ENCODE measurements at regions not wholly inside any gene's neighbourhood (a gene's known extent, or its start where the extent isn't known, plus 50 kb on each side); places are given as distances from the start of the nearest gene placed in this dataset.

- no peaks in the 10 kb centered on the region for H3K9me3 ChIP-seq (ENCODE audit: insufficient read depth in 2 of 2, low read depth in 1 of 2, low read length in 1 of 2)
- H3K4me2 ChIP-seq (ENCODE audit: insufficient read depth in 1 of 2, low read depth in 2 of 2, low read length in 2 of 2) = no peak overlapping the region
- H3K4me3 ChIP-seq (ENCODE audit: extremely low read depth in 1 of 4, insufficient read depth in 2 of 4, low read depth in 3 of 4, low read length in 4 of 4) = no peak overlapping the region
- no peak overlapping the region for H3K18ac ChIP-seq (ENCODE audit: extremely low read depth, low read length)
- H3K14ac ChIP-seq (ENCODE audit: insufficient read length) = no peak overlapping the region
- H3K79me1 ChIP-seq (ENCODE audit: low read depth, low read length) = no peaks in the 10 kb centered on the region
- no peaks in the 10 kb centered on the region for H3K23me2 ChIP-seq (ENCODE audit: low read depth, low read length)
- no peak overlapping the region for H2BK5ac ChIP-seq (ENCODE audit: low read depth, low read length)
- H2AK5ac ChIP-seq (ENCODE audit: low read depth, low read length) = no peak overlapping the region
- POLR2A ChIA-PET (ENCODE audit: partially characterized antibody) = interaction anchor here (1.2 to 1.4 kb wide), 2 partner anchors 15 to 96 kb away, joined by 4 to 5 read pairs; partner anchors contain the start of gene CHD1
- H2BK12ac ChIP-seq (ENCODE audit: low read depth, low read length) = no peak overlapping the region
- no peaks in the 10 kb centered on the region for H3K36me3 ChIP-seq (ENCODE audit: control insufficient read depth in 2 of 4, insufficient read depth in 4 of 4, low read length in 3 of 4)
- no peak overlapping the region for H4K91ac ChIP-seq (replicated peaks; ENCODE audit: insufficient read length, low read length)
- CTCF ChIA-PET (ENCODE audit: partially characterized antibody) = interaction anchor here (0.8 to 2.1 kb wide), 5 partner anchors 11 to 121 kb away, joined by 3 to 7 read pairs (median 4); partner anchors contain the start of gene CHD1
- H3K23ac ChIP-seq (ENCODE audit: insufficient read length) = no peak overlapping the region
- FAIRE-seq = no peak
- no peaks in the 10 kb centered on the region for H3K79me2 ChIP-seq (ENCODE audit: control insufficient read depth in 1 of 2, insufficient read depth in 2 of 2, low read length in 2 of 2)
- H2BK20ac ChIP-seq (ENCODE audit: low read length) = no peak overlapping the region
- no peak overlapping the region for H3K56ac ChIP-seq (replicated peaks; ENCODE audit: insufficient read length, low read depth, low read length)
- H4K20me1 ChIP-seq (replicated peaks in 1 of 2; ENCODE audit: control insufficient read depth in 1 of 2, insufficient read depth in 2 of 2, low read length in 2 of 2) = no peaks in the 10 kb centered on the region
- no peaks in the 10 kb centered on the region for H3K4me1 ChIP-seq (replicated peaks in 1 of 4; ENCODE audit: control insufficient read depth in 3 of 4, insufficient read depth in 4 of 4, low read length in 3 of 4)
- TF ChIP-seq FOSL1 (IDR thresholded peaks at IDR 0.05; ENCODE audit: insufficient read depth, low read depth, low read length) (no peak), MAFK (IDR thresholded peaks at IDR 0.05; ENCODE audit: low read depth, low read length) (no peak), KDM4A (IDR thresholded peaks at IDR 0.05; ENCODE audit: low read depth, low read length, severe bottlenecking) (no peak), CHD1 (IDR thresholded peaks at IDR 0.05; ENCODE audit: low read depth, low read length) (no peak), TCF12 (IDR thresholded peaks at IDR 0.05; ENCODE audit: low read depth, low read length) (no peak)
- H2BK120ac ChIP-seq (replicated peaks; ENCODE audit: low read depth, low read length) = no peak overlapping the region
- H3K27me3 ChIP-seq (replicated peaks in 1 of 4; ENCODE audit: control insufficient read depth in 3 of 4, extremely low read depth in 1 of 4, insufficient read depth in 3 of 4, low read length in 3 of 4) = no peaks in the 10 kb centered on the region
- H4K5ac ChIP-seq (ENCODE audit: insufficient read length, low read depth, low read length) = no peak overlapping the region
- H2AFZ ChIP-seq (ENCODE audit: low read length) = peak overlapping the region; percentile 79; the same call in 1 of the 2 replicates
- H4K8ac ChIP-seq (ENCODE audit: extremely low read depth, insufficient read depth, low read length) = no peak overlapping the region
- no peak for DNase-seq (ENCODE audit: low read depth in 1 of 2, low spot score in 2 of 2)
- 84% methylated on average over 5 of the region's 5 CpGs; no CpG with 5 or more reads in 1 of the 2 experiments for WGBS, 2 experiments (ENCODE audit: extremely low coverage in 1 of 2, insufficient coverage in 1 of 2, insufficient read length in 1 of 2, insufficient replicate concordance in 2 of 2, low coverage in 1 of 2, low lambda C conversion rate in 2 of 2, missing lambda C conversion rate in 1 of 2)
- no peak overlapping the region for H2BK15ac ChIP-seq (ENCODE audit: low read length)
- H3K4ac ChIP-seq (replicated peaks; ENCODE audit: insufficient read length, low read depth, low read length) = no peak overlapping the region
- no peak overlapping the region for H3K9ac ChIP-seq (replicated peaks in 1 of 4; ENCODE audit: extremely low read depth in 1 of 4, low read depth in 3 of 4, low read length in 3 of 4)
- no peak overlapping the region for H3K27ac ChIP-seq (ENCODE audit: low read depth, low read length)
Measured at GRCh38 chr5:99025298-99026045, 96.7 kb upstream of the CHD1 start.

Data from H1 (cell line).